Peyer's patch (tissue), 4 donors: ENCODE measurements at regions not wholly inside any gene's neighbourhood (a gene's known extent, or its start where the extent isn't known, plus 50 kb on each side); places are given as distances from the start of the nearest gene placed in this dataset.

Source experiments
- DNase-seq, 3 donors: peaks; one replicate each; pipeline ENCODE4 v3.0.0-alpha.2; 2017 to 2019
- H3K27ac ChIP-seq, 4 donors: fragments of 200-600 bp; sonication (generic); one replicate each; pipeline ENCODE4 v1.5.1; 2016 to 2019
- H3K27me3 ChIP-seq, 2 donors: fragments of 200-600 bp; sonication (generic); one replicate each; pipeline ENCODE4 v1.5.1; 2019
- H3K36me3 ChIP-seq, 3 donors: fragments of 200-600 bp; sonication (generic); one replicate each; pipeline ENCODE4 v1.5.1; 2016 to 2019
- H3K4me1 ChIP-seq, 4 donors: fragments of 200-600 bp; sonication (generic); one replicate each; pipeline ENCODE4 v1.5.1; 2016 to 2019
- H3K4me3 ChIP-seq, 4 donors: fragments of 200-600 bp; sonication (generic); 1 replicate in 3 of 4; 2 replicates in 1 of 4; pipeline ENCODE4 v1.5.1; 2016 to 2019; ENCODE audit warnings: mild to moderate bottlenecking in 1 of 4
- H3K9me3 ChIP-seq, 4 donors: fragments of 200-600 bp; sonication (generic); one replicate each; pipeline ENCODE4 v1.5.1; 2016 to 2019; ENCODE audit warnings: mild to moderate bottlenecking in 1 of 4
- POLR2A ChIP-seq, 2 donors: fragments of 450-650 bp; IDR thresholded peaks; one replicate each; pipeline ENCODE4 v1.5.1; 2017; ENCODE audit warnings: antibody characterized with exemption in 2 of 2, mild to moderate bottlenecking in 2 of 2, moderate library complexity in 2 of 2
- TF ChIP-seq, protein P1 (sequence below), 6 experiments: fragments of 450-650 bp in 4 of 6; fragments of 200-600 bp in 2 of 6; sonication (generic) in 1 of 6; IDR thresholded peaks; one replicate each; pipeline ENCODE4 v1.5.1; 2017 to 2019; ENCODE audit warnings: antibody characterized with exemption in 6 of 6, mild to moderate bottlenecking in 3 of 6, moderate library complexity in 1 of 6

DNA sequence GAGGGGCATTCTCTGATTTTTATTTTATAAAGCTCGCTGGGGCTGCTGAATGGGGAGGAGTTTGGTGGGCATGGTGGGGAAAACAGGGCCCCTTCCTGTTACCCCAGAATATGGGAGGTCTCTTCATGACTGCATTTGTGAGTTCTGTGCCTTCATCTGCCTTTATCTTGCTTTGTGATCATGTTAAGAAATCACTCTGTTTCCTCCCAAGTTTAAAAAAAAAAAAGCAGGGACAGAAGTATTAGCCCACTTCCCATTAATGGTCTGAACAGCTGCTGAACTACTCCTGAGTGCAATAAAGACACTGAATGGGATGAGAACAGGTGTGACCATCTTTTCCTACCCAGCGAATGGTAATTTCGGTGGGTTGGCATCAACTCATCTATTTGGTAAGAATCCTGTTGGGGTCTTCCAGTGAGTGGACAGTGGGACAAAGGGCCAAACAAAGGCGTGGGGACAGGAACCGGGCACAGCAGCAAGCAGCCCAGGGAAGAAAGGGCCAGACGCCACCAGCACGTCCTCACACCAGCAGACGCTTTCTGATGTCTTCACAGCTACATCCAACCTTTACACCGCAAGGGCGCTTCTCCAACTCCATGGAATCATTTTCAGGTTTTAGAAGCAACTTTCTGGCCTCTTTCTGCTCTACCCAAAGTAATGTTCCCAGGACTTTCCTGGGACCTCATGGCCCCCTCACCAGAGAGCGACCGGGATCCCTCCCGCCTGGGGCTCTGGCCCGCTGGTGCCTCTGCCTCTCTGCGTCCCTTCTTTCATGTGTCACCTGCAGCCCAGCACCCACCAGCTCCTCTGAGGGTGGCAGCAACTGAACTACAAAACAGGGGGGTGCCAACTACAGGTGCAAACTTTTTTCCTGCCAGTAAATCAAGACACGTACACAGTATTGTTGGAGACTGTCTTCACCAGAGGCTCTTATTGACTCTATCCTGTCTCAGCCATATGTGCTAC lies 160.2 kb downstream of the ADSS2 start:
- H3K36me3 ChIP-seq, result no peaks in the 10 kb centered on the region
- no peaks in the 10 kb centered on the region for H3K27me3 ChIP-seq
- no peak overlapping the region for H3K4me3 ChIP-seq
- H3K4me1 ChIP-seq, result no peaks in the 10 kb centered on the region
- DNase-seq, result no peak
- H3K27ac ChIP-seq, result no peak overlapping the region
- H3K9me3 ChIP-seq, result peaks cover 0 to 5% (median 0%) of the 10 kb centered on the region in 4 donors
- TF ChIP-seq, protein P1, sequence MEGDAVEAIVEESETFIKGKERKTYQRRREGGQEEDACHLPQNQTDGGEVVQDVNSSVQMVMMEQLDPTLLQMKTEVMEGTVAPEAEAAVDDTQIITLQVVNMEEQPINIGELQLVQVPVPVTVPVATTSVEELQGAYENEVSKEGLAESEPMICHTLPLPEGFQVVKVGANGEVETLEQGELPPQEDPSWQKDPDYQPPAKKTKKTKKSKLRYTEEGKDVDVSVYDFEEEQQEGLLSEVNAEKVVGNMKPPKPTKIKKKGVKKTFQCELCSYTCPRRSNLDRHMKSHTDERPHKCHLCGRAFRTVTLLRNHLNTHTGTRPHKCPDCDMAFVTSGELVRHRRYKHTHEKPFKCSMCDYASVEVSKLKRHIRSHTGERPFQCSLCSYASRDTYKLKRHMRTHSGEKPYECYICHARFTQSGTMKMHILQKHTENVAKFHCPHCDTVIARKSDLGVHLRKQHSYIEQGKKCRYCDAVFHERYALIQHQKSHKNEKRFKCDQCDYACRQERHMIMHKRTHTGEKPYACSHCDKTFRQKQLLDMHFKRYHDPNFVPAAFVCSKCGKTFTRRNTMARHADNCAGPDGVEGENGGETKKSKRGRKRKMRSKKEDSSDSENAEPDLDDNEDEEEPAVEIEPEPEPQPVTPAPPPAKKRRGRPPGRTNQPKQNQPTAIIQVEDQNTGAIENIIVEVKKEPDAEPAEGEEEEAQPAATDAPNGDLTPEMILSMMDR (IDR thresholded peaks at IDR 0.05), result no peak
- TF ChIP-seq POLR2A (IDR thresholded peaks at IDR 0.05), result no peak

DNA sequence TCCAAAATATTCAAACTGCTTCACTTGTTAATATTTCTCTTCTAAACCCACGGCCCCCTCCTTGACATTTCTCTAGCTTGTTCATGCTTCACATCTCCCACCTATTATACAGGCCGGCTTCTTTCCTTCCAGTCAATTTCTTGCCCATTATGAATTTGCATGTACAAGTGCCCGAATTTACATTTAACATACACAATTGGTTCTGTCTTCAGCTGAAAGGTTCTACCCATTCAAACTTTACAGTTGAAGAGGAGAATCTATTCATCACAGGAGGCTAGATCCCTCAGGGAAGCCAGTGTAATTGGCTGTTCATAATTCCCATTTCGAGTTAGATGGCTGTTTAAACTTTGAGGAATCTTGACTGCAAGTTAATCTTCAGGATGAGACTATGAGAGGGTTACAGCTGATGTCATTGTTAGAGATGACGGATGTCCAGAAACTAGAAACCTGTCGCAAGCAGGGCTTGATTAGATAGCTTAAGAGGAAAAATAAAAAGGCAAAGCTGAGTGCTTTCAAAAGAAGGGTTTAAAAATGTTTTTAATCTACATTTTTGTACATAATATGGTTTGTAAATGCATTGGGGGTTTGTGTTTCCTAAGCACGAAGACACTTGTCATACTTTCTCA lies 157.0 kb downstream of the ADSS2 start:
- no peaks in the 10 kb centered on the region for H3K4me1 ChIP-seq
- no peaks in the 10 kb centered on the region for H3K9me3 ChIP-seq
- DNase-seq, result no peak
- H3K4me3 ChIP-seq, result no peak overlapping the region
- no peak for TF ChIP-seq POLR2A (IDR thresholded peaks at IDR 0.05)
- TF ChIP-seq, protein P1 (IDR thresholded peaks at IDR 0.05), result no peak
- no peaks in the 10 kb centered on the region for H3K36me3 ChIP-seq
- no peak overlapping the region for H3K27ac ChIP-seq
- H3K27me3 ChIP-seq, result no peaks in the 10 kb centered on the region

DNA sequence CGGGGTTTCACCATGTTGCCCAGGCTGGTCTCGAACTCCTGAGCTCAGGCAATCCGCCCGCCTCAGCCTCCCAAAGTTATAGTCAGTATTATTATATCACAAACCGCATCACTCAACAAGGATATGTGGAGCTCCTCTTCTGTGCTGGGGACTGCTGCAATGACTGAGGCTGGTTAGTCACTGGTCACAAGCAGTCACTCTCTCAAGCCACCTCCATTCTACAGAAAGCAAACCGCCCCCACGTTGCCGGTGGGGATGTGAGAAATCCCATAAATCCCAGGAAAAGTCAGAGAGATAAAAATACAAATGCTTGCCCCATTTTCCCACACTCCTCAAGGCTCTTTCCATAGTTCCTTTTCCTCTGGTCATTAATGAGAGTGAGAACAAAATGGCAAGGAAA lies 155.7 kb downstream of the ADSS2 start:
- H3K36me3 ChIP-seq, result no peaks in the 10 kb centered on the region
- H3K4me1 ChIP-seq, result peaks cover 0 to 4% (median 0%) of the 10 kb centered on the region in 4 donors
- no peak overlapping the region for H3K27ac ChIP-seq
- TF ChIP-seq, protein P1 (IDR thresholded peaks at IDR 0.05), result no peak
- no peak for TF ChIP-seq POLR2A (IDR thresholded peaks at IDR 0.05)
- H3K27me3 ChIP-seq, result no peaks in the 10 kb centered on the region
- no peak overlapping the region for H3K4me3 ChIP-seq
- DNase-seq, result peak in 1 of 3 donors; percentile 27
- H3K9me3 ChIP-seq, result no peaks in the 10 kb centered on the region

DNA sequence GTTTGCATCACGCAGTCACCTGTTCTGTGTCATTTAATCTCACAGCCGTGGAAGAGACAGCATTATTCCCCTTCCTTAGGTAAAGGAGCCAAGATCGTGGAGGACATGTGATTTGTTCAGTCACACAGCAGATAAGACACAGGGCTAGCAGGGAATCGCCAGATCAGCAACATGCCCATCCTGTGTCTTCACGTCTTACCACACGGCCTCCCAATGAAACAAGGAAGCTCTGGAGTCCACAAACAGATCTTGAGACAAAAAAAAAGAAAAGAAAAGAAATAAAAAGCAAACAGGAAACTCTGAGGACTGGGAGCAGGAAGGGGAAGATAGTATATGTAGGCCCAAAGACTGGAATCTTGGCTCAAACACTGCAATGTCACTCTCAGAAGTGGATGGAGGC lies 155.3 kb downstream of the ADSS2 start:
- Histone ChIP-seq H3K36me3 (no peaks in the 10 kb centered on the region), H3K27ac (no peak overlapping the region), H3K27me3 (no peaks in the 10 kb centered on the region), H3K9me3 (no peaks in the 10 kb centered on the region), H3K4me1 (peaks cover 0 to 4% (median 0%) of the 10 kb centered on the region in 4 donors), H3K4me3 (no peak overlapping the region)
- peak in 1 of 3 donors; percentile 43 for DNase-seq
- TF ChIP-seq, protein P1 (IDR thresholded peaks at IDR 0.05), result no peak
- no peak for TF ChIP-seq POLR2A (IDR thresholded peaks at IDR 0.05)

DNA sequence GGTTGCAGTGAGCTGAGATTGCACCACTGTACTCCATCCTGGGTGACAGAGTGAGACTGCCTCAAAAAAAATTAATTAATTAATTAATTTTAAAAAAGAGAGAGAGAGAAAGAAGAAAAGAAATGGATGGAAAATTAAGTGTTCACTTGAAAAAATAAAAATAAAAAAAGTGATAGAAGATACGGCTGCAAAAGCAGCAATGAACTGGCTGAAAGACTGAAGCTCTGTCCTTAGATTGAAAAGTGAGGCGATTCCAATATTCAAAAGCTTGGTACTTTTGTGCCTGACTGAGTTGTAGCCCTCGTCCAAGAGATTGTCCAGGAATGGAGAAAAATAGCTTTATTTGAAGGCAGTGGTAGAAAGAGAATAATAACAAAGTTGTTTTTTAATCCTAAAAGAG lies 154.6 kb downstream of the ADSS2 start:
- Histone ChIP-seq H3K27ac (no peak overlapping the region), H3K4me3 (no peak overlapping the region), H3K4me1 (peaks cover 0 to 4% (median 0%) of the 10 kb centered on the region in 4 donors), H3K9me3 (no peaks in the 10 kb centered on the region), H3K27me3 (no peaks in the 10 kb centered on the region), H3K36me3 (no peaks in the 10 kb centered on the region)
- no peak for DNase-seq
- no peak for TF ChIP-seq POLR2A (IDR thresholded peaks at IDR 0.05)
- TF ChIP-seq, protein P1 (IDR thresholded peaks at IDR 0.05), result no peak
